Cerebellar cortex (tissue), 1 donor: ENCODE measurements at regions not wholly inside any gene's neighbourhood (a gene's known extent, or its start where the extent isn't known, plus 50 kb on each side); places are given as distances from the start of the nearest gene placed in this dataset.

Experiments
- DNase-seq: peaks from one replicate; pipeline ENCODE4 v3.0.0-alpha.2; 2015; ENCODE audit warnings: low spot score

DNA sequence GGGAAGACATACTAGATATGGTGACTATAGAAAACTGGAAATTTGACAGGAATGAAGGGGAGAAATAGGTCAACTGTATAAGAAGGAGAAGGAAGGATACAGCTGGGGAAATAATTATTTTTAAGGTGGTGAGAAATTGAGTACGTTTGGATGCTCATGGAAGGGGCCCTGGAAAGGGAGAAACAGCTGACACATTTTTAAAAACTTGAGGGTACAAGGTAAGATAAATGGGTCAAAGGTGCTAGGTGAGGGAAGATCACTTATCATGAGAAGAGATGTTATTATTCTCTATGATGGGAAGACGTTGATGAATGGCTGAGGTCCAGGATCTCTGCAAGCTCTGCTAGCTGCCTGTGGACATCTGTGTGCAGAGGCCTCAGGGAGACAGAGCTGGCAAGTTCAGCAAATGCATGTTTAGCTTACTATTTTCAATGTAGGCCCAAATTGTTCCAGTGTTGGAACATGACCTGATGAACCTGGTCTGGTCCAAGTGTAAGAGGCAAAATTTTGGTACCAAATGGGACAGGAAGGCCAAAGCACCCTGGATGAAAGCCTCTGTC, 181.7 kb downstream of the MTRR start:
- no peak for DNase-seq

GRCh38 chr5:8053270-8053669, 184.3 kb downstream of the MTRR start:
- no peak for DNase-seq

DNA sequence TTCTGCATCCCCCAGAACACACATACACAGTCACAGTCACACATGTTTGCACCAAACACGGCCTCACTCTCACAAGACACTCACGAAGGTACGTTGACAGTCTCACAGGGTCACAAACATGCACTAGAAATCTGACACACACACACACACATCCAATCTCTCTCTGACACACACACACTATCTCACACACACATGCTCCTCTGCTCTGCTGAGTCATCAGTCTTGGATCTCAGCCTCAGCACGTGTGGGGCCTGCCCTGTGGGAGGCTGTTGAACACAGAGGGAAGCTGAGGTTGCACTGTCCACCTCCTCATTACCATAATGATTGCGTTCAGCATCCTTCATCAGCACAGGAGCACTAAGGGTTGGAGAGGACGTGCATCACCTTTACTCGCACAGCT, 188.8 kb downstream of the MTRR start:
- no peak for DNase-seq

DNA sequence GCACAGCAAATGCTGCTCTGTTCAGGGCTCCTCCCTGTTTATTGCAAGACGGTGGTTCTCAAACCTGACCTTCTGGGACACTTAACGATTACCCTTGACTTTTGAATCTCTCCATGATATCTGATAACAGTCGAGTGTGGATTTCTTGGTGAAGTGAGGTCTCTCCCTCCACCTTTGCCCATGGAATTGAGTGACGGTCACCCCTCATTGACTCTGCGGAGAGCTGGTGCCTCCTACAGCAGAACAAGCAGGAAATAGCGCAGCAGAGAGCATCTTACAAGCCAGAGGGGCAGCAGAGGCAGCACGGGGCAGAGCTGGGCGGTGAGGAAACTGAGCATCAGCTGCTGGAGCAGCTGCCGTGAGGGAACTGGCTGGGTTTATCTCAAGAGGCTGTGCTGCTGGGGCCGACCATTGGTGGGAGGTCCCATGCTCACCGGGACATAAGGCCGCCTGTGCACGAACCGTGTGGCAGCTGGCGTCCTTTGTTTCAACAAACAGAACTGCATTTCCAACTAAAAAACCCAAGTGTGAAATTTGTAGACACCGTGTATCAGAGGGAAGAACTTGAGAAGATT, 189.8 kb downstream of the MTRR start:
- DNase-seq: no peak

DNA sequence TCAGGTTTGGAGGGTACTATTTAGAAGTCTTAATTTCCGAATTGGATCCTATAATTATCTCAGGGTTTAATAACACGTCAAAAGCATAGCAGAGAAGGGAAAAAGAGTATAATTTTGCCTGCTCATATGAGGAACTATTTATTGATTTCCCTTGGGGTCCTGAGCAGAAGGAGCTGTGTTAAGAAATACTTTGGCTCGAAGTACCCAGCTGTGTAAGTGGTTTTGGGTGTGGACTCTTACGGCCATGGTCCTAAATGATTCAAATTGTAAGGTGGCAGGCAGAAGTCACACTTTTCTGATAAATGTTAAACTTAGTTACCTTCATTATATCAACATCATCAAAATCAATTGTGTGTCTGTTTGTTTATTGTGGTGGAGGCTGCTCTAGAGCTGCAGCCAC, 190.4 kb downstream of the MTRR start:
- DNase-seq: no peak

DNA sequence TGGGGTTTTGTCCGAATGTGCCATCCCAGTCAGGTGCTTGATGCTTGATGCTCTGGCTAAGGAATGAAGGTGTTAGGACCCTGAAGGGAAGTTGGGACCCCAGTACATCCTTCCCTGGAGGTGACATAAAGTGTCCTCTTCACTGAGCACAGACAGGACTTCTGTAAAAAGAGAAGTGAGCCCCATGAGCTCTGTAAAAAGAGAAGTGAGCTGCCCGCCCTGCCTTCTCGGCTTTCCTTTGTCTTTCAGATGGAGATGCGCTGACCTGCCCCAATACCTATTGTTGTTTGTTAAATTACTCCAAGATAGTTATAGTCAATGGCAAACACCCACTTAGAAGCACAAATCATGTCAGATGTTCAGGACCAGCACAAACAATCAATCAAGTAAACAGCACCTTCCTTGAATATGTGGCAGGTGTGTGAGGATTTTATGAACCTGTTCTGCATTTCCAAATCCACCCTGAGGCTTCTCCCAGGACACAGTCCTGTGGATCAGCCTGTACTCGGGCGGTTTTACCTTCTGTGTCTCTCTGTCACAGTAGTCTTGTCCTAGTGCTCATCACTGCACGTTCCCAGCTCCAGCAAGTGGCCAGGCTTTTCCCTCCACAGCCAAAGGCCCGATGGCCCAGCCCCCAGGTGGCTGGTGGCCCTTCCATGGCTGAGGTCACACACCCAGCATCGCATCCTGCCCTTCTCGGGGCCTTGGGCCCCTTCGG, 191.4 kb downstream of the MTRR start:
- peak; percentile 40 for DNase-seq

GRCh38 chr5:8060953-8061429, 192.0 kb downstream of the MTRR start:
- DNase-seq: peak; percentile 55

DNA sequence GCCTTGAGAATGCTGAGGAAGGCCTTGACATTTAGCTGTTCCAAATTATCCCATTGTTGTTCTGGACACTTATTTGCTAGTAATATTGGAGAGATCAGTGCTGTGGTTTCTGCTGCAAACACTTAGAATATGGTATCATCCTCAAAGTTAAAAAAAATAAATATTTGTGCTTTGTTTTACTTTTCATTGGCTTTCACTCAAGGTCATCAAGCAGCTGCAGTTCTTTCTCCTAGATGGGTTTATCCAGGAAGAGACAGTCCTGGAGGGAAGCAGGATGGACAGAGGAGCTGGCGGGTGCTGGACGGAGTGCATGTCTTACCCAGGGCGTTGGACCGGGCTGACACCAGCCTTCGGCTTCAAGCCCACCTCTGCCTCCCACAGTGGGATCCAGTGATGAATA, 193.6 kb downstream of the MTRR start:
- DNase-seq: no peak

DNA sequence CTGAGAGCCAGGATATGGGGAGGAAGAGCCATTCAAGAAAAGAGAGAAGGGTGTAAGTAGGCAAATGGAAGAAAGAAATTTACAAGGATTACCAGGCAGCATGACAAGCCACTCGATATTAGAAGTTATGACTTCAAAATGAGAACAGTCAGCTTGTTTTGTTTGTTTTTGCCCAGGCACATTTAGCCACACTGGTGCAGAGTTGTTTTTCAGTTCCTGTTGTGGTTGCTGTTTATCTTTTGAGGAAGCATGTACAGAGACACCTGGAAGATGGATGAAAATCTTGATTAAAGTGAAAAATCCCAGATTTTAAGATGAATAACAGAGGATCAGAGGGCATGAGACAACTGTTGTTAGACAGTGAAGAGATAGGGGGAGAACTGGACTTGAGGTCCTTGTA, 199.1 kb downstream of the MTRR start:
- no peak for DNase-seq

DNA sequence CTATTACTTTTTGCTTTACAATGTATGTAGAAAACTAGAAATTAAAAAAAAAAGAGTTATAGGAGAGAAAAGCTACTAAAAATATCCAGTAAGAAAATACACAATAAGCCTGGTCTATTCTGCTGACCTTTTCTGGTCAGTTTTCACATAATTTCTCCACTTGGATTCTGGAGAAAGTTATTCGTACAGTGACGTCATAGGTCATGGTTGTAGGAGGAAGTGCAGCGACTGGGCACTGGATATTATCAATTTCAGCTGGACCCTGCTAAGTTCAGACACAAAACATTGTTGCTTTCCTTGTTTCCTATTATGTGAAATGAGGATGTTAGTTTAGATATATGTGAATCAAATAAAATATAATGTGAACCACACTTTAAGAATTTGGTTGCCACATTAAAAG, 201.2 kb downstream of the MTRR start:
- DNase-seq: no peak

- no peak for DNase-seq
Measured at GRCh38 chr5:8079056-8079455, 210.1 kb downstream of the MTRR start.

- DNase-seq: no peak
Measured at GRCh38 chr5:8081179-8081578, 212.2 kb downstream of the MTRR start.

DNA sequence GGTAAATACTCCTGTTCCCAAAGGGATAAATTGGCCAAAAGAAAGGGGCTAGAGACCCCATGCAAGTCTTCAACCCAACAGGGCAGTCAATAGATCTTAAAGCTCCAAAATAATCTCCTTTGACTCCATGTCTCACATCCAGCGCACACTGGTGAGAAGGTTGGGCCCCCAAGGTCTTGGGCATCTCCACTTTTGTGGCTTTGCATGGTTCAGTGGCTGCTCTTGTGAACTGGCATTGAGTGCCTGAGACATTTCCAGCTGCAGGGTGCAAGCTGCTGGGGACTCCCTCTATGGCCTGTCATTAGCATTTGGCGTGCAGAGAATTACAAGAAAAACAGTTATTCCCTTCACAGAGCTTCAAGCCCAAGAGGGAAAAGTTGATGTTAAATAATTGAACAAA, 224.7 kb downstream of the MTRR start:
- DNase-seq: no peak

GRCh38 chr5:8094304-8094703, 225.4 kb downstream of the MTRR start:
- DNase-seq: no peak

DNA sequence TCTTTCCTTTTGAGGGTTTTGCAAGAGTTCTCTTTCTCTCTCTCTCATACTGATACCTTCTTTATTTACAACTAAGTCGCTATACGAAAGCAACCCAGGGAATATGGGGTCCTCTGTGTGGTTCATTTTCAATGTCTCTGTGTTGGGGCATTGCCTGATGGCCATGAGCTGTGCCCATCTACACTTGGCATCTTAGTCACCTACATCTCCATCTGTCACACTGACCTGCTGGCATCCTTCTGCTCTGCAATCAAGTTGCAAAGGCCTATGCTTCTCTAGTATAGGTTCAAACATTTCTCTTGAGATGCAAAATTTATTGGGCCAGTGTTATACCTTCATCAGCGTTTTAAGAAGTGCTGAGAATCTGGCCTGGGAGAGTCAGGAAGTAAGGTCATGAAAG, 228.2 kb downstream of the MTRR start:
- DNase-seq: peak; percentile 81

GRCh38 chr5:8098081-8098480, 229.1 kb downstream of the MTRR start:
- DNase-seq: no peak

DNA sequence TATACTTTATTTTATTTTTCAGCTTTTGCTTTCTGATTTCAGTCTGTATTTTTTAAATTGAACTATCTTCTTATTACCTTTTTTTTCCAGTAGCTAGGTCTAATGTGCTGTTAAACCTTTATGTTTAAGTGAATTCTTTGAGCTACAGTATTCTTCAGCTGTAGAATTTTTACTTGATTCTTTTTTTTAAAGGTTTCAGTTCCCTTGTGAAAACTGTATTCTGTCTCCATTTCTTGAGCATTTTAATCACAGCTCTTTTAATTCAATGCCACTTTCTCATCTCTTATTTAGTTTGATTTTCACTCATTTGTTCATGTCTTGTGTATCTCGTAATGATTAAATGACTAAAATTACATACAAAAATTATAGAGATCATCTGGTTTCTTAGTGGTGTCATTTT, 233.8 kb downstream of the MTRR start:
- no peak for DNase-seq

- no peak for DNase-seq
Measured at GRCh38 chr5:8114597-8115266, 245.8 kb downstream of the MTRR start.

GRCh38 chr5:8123559-8123958, 254.6 kb downstream of the MTRR start:
- no peak for DNase-seq

DNA sequence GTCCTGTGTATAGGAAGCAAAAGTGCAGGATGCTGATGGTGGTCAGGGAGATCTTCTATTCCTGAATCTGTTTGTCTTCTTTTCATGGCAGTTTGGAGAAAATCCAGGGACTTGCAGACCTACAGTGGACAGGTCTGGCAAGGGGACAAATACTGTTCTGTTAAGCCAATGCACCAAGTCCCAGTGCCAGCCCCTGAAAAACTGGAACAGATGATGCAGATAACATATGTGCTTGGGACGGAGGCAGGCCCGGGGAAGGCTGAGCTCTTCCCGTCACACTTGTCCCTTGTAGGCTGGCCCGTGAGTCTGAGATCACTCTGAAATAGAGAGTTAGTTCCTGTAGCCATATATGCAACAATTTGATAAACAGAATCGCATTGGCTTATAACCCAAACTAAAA, 265.7 kb downstream of the MTRR start:
- peak; percentile 97 for DNase-seq

GRCh38 chr5:8135742-8136141, 266.8 kb downstream of the MTRR start:
- DNase-seq: peak; percentile 7

GRCh38 chr5:8136271-8136670, 267.3 kb downstream of the MTRR start:
- peak; percentile 79 for DNase-seq

- DNase-seq: no peak
Measured at GRCh38 chr5:8137941-8138550, 269.1 kb downstream of the MTRR start.
